B cell (primary cell): ENCODE measurements at regions not wholly inside any gene's neighbourhood (a gene's known extent, or its start where the extent isn't known, plus 50 kb on each side); places are given as distances from the start of the nearest gene placed in this dataset.

Source experiments
- EZH2 ChIP-seq: IDR thresholded peaks from 2 replicates; pipeline ENCODE4 v1.6.1; 2012; ENCODE audit warnings: borderline replicate concordance, low read depth, mild to moderate bottlenecking, moderate library complexity, low read length; ENCODE audit not compliant: insufficient read depth, poor library complexity, severe bottlenecking
- TF ChIP-seq, protein P1 (sequence below): fragments of 200-600 bp; IDR thresholded peaks from one replicate; pipeline ENCODE4 v1.8.0; 2022; ENCODE audit warnings: antibody characterized with exemption, mild to moderate bottlenecking

DNA sequence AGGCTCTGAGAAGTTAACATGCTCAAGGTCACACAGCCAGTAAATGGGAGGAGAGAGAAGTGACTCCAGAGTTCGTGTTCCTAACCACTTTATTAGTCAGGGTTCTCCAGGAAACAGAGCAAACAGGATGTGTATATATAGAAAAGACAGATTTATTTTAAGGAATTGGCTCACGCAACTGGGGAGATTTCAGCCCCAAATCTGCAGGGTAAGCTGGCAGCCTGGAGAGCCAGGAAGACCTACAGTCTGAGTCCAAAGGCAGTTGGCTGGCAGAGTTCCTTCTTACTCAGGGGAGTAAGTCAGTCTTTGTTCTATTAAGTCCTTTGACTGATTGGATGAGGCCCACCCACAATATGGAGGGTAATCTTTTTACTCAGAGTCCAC is 118.2 kb upstream of the PROK2 start:
- TF ChIP-seq, protein P1, sequence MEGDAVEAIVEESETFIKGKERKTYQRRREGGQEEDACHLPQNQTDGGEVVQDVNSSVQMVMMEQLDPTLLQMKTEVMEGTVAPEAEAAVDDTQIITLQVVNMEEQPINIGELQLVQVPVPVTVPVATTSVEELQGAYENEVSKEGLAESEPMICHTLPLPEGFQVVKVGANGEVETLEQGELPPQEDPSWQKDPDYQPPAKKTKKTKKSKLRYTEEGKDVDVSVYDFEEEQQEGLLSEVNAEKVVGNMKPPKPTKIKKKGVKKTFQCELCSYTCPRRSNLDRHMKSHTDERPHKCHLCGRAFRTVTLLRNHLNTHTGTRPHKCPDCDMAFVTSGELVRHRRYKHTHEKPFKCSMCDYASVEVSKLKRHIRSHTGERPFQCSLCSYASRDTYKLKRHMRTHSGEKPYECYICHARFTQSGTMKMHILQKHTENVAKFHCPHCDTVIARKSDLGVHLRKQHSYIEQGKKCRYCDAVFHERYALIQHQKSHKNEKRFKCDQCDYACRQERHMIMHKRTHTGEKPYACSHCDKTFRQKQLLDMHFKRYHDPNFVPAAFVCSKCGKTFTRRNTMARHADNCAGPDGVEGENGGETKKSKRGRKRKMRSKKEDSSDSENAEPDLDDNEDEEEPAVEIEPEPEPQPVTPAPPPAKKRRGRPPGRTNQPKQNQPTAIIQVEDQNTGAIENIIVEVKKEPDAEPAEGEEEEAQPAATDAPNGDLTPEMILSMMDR = no peak
- no peak for TF ChIP-seq EZH2
